Uterus (tissue), 3 donors: ENCODE measurements at regions not wholly inside any gene's neighbourhood (a gene's known extent, or its start where the extent isn't known, plus 50 kb on each side); places are given as distances from the start of the nearest gene placed in this dataset.

Experiments
- DNase-seq, 2 donors: peaks; one replicate each; pipeline ENCODE4 v3.0.0-alpha.2; 2019 to 2020
- H3K27ac ChIP-seq, 2 donors: fragments of 200-600 bp; sonication (generic); 1 replicate in 1 of 2; 2 replicates in 1 of 2; pipeline ENCODE4 v1.5.1; 2016 to 2018
- H3K27me3 ChIP-seq, 2 donors: fragments of 200-600 bp; sonication (generic); one replicate each; pipeline ENCODE4 v1.5.1; 2018 to 2019; ENCODE audit warnings: control low read depth in 1 of 2
- H3K36me3 ChIP-seq, 2 donors: fragments of 200-600 bp; sonication (generic); one replicate each; pipeline ENCODE4 v1.5.1; 2019; ENCODE audit warnings: control low read depth in 1 of 2
- H3K4me1 ChIP-seq, 2 donors: fragments of 200-600 bp; sonication (generic); one replicate each; pipeline ENCODE4 v1.5.1; 2018 to 2019; ENCODE audit warnings: control low read depth in 1 of 2
- H3K4me3 ChIP-seq, 2 donors: fragments of 200-600 bp; sonication (generic); 1 replicate in 1 of 2; 2 replicates in 1 of 2; pipeline ENCODE4 v1.5.1; 2018 to 2019; ENCODE audit warnings: mild to moderate bottlenecking in 1 of 2
- H3K9me3 ChIP-seq, 2 donors: fragments of 200-600 bp; sonication (generic); one replicate each; pipeline ENCODE4 v1.5.1; 2019; ENCODE audit warnings: control low read depth in 1 of 2
- POLR2A ChIP-seq, 2 donors: fragments of 450-650 bp; IDR thresholded peaks; one replicate each; pipeline ENCODE4 v1.6.1; 2016; ENCODE audit warnings: antibody characterized with exemption in 2 of 2, mild to moderate bottlenecking in 1 of 2, moderate library complexity in 1 of 2
- intact Hi-C: fragments of 100-400 bp; cut with DNase I; formaldehyde crosslinking; loops from one replicate; pipeline ENCODE4 v1.15.1; 2023; ENCODE audit warnings: low total_unique reads
- TF ChIP-seq, protein P1 (sequence below), 4 experiments: fragments of 200-600 bp in 2 of 4; fragments of 450-650 bp in 2 of 4; sonication (generic) in 2 of 4; IDR thresholded peaks; one replicate each; pipeline ENCODE4 v1.5.1; 2016 to 2019; ENCODE audit warnings: antibody characterized with exemption in 4 of 4, mild to moderate bottlenecking in 2 of 4, moderate library complexity in 1 of 4
- donor health status: DM: yes; HTN: yes; CAD: no.

DNA sequence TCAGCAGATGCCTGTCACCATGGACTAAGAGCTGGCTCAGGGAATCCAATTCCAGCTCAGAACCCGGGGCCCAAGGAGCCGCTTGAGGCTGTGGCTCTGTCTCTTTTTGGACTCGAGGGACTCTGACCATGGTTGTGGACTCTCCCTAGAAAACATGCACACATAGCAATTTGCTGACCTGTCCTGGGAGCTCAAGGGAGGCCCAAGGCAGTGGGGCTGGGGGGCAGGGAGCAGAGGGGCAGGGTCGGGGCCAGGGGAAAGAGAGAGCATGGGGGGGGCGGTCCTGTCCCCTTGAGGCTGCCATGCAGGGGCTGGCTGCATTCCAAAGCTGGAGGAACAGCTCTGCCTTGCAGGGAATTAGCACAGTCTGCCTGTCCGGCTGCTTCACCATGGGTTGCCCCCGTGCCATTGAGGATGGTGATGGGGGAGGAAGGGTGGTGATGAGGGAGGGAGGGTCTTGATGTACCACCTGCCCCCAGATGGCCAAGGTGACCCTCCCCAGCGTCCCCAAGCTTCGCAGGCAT is 190.1 kb downstream of the GOLGA6L6 start:
- Histone ChIP-seq H3K27me3 (no peaks in the 10 kb centered on the region), H3K4me1 (no peaks in the 10 kb centered on the region), H3K9me3 (no peaks in the 10 kb centered on the region), H3K4me3 (no peak overlapping the region), H3K27ac (no peak overlapping the region), H3K36me3 (no peaks in the 10 kb centered on the region)
- peak in 1 of 2 donors; percentile 15 for DNase-seq
- no peak for TF ChIP-seq POLR2A (IDR thresholded peaks at IDR 0.05)
- TF ChIP-seq, protein P1, sequence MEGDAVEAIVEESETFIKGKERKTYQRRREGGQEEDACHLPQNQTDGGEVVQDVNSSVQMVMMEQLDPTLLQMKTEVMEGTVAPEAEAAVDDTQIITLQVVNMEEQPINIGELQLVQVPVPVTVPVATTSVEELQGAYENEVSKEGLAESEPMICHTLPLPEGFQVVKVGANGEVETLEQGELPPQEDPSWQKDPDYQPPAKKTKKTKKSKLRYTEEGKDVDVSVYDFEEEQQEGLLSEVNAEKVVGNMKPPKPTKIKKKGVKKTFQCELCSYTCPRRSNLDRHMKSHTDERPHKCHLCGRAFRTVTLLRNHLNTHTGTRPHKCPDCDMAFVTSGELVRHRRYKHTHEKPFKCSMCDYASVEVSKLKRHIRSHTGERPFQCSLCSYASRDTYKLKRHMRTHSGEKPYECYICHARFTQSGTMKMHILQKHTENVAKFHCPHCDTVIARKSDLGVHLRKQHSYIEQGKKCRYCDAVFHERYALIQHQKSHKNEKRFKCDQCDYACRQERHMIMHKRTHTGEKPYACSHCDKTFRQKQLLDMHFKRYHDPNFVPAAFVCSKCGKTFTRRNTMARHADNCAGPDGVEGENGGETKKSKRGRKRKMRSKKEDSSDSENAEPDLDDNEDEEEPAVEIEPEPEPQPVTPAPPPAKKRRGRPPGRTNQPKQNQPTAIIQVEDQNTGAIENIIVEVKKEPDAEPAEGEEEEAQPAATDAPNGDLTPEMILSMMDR (IDR thresholded peaks at IDR 0.05): no peak
- intact Hi-C loops: no loop called here

DNA sequence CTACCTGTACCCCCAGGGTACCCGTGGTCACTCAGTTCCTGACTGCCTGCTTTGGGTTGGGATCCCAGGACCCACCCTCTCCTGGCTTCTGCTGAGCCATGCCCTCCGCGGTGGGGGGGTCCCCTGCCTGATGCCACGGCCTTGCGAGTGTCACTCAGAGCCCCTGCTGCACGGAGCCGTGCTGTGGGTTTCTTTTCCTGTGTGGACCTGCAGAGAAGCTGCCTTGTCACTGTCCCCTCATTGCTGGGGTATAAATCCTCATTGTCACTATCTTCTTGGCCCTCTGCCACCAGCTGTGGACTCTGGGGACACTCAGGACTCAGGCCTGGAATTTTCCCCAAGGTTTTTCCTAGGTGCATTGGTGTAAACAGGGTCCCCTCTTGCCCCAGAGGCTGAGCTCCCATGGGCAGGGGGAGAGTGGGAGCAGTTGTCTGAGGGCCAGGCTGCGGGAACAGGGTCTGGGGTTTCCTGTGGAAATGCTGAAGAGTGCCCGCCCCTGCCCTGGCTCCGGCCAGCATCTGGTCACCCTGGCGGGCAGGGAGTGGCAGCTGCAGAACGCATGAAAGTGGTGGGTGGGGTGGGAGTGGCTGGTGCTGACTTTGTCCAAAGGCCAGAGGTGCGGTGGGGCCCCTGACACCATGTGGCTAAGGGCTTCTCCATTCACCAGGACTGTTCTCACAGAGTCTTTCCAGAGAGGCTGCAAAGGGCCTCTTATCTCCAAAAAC is 191.7 kb downstream of the GOLGA6L6 start:
- Histone ChIP-seq H3K27me3 (no peaks in the 10 kb centered on the region), H3K4me3 (no peak overlapping the region), H3K4me1 (no peaks in the 10 kb centered on the region), H3K9me3 (no peaks in the 10 kb centered on the region), H3K27ac (no peak overlapping the region), H3K36me3 (no peaks in the 10 kb centered on the region)
- no peak for TF ChIP-seq POLR2A (IDR thresholded peaks at IDR 0.05)
- TF ChIP-seq, protein P1 (IDR thresholded peaks at IDR 0.05): no peak
- DNase-seq: peak; percentile 14 to 23
- intact Hi-C loops: no loop called here

DNA sequence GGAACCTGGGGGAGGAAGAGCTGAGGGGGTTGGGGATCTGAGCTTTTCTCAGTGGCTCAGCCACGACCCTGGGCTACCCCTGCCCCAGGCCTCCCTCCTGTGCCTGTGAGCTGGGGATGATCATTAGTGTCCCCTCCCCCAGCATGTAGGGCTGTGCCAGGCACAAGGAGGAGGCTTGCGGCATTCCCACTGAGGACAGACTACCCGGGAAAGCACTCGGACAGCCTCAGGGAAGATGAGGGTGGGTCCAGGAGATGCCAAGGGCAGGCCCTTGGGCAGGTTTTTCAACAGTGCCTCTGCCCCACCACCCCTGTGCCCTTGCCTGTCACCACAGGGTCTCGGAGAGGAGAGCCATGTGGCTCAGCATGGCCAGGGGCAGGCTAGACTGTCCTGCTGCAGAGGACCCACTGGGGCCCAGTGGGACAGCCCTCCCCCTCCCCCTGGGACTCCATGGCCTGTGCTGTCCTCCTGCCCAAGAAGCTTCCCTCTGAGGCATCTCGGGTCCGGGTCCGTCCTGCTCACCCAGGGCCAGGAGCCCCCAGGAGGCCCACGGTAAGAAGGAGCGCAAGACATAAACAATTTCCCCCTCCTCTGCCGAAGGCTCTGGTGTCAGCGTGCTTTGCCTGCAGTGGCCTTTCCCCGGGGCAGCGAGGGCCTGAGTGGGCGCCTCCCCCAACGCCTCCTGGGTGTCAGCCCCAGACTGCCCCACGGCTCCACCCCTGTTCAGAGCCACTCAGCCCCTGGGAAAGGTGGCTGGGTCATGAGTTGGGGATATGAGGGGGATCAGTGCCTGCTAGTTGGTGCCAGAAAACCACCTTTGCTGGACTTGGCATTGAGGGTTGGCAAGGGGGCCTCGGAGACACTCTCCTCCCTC is 192.5 kb downstream of the GOLGA6L6 start:
- TF ChIP-seq POLR2A (IDR thresholded peaks at IDR 0.05): no peak
- TF ChIP-seq, protein P1 (IDR thresholded peaks at IDR 0.05): no peak
- peak in 1 of 2 donors; percentile 11 for DNase-seq
- H3K27ac ChIP-seq: no peak overlapping the region
- no peak overlapping the region for H3K4me3 ChIP-seq
- intact Hi-C loops: no loop called here
- H3K36me3 ChIP-seq: no peaks in the 10 kb centered on the region
- no peaks in the 10 kb centered on the region for H3K27me3 ChIP-seq
- H3K4me1 ChIP-seq: no peaks in the 10 kb centered on the region
- H3K9me3 ChIP-seq: no peaks in the 10 kb centered on the region

DNA sequence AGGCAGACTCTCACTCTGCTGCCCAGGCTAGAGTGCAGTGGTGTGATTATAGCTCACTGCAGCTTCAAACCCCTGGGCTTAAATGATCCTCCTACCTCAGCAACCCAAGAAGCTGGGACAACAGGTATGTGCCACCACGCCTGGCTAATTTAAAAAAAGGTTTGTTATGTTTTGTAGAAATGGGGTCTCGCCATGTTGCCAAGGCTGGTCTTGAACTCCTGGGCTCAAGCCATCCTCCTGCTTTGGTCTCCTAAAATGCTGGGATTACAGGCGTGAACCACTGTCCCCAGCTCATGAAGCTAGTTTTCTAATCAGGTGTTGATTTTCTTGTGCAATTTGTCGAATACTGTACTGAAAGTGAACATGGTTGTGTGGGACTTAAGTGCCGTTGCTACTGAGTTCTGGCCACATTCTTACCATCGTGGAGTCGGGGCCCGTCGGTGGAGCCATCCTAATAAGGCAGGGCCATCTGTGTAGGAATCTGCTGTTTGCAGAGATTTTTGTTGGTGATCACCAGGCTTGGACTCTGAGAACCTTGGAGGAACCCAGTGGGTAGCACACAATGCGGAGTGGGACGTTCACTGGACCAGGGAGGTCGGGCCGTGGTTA is 193.2 kb downstream of the GOLGA6L6 start:
- no peaks in the 10 kb centered on the region for H3K27me3 ChIP-seq
- no peaks in the 10 kb centered on the region for H3K9me3 ChIP-seq
- no peak overlapping the region for H3K4me3 ChIP-seq
- H3K27ac ChIP-seq: no peak overlapping the region
- TF ChIP-seq, protein P1 (IDR thresholded peaks at IDR 0.05): no peak
- TF ChIP-seq POLR2A (IDR thresholded peaks at IDR 0.05): no peak
- intact Hi-C loops: no loop called here
- DNase-seq: no peak
- H3K36me3 ChIP-seq: no peaks in the 10 kb centered on the region
- H3K4me1 ChIP-seq: no peaks in the 10 kb centered on the region
